Transverse colon (tissue), 4 donors: ENCODE measurements at regions not wholly inside any gene's neighbourhood (a gene's known extent, or its start where the extent isn't known, plus 50 kb on each side); places are given as distances from the start of the nearest gene placed in this dataset.

Experiments
- DNase-seq: peaks from one replicate; pipeline ENCODE4 v3.0.0-alpha.2; 2019
- H3K27ac ChIP-seq, 4 donors: fragments of 200-600 bp; sonication (generic); 2 replicates each; pipeline ENCODE4 v1.5.1; 2016 to 2018; ENCODE audit warnings: inconsistent platforms in 4 of 4
- H3K27me3 ChIP-seq: fragments of 200-600 bp; sonication (generic); 2 replicates; pipeline ENCODE4 v1.5.1; 2017; ENCODE audit warnings: inconsistent platforms
- H3K36me3 ChIP-seq, 4 donors: fragments of 200-600 bp; sonication (generic); 2 replicates each; pipeline ENCODE4 v1.5.1; 2017 to 2019; ENCODE audit warnings: inconsistent platforms in 4 of 4
- H3K4me1 ChIP-seq, 4 donors: fragments of 200-600 bp; sonication (generic); 2 replicates each; pipeline ENCODE4 v1.5.1; 2017 to 2020; ENCODE audit warnings: inconsistent platforms in 4 of 4
- H3K4me3 ChIP-seq, 4 donors: fragments of 200-600 bp; sonication (generic); 1 replicate in 1 of 4; 2 replicates in 3 of 4; pipeline versions ENCODE4 v1.5.1 to v1.6.1; 2017 to 2019; ENCODE audit warnings: inconsistent platforms in 4 of 4
- H3K9me3 ChIP-seq, 2 donors: fragments of 200-600 bp; sonication (generic); 2 replicates each; pipeline ENCODE4 v1.5.1; 2017 to 2019; ENCODE audit warnings: inconsistent platforms in 2 of 2
- EP300 ChIP-seq: sonication (generic); formaldehyde crosslinking; IDR thresholded peaks from one replicate; pipeline ENCODE4 v1.6.1; 2017; ENCODE audit warnings: antibody characterized with exemption, low read depth
- POLR2A ChIP-seq: fragments of 450-650 bp; IDR thresholded peaks from one replicate; pipeline ENCODE4 v1.6.1; 2016; ENCODE audit warnings: antibody characterized with exemption, mild to moderate bottlenecking, moderate library complexity
- POLR2AphosphoS5 ChIP-seq, 3 donors: sonication (generic); formaldehyde crosslinking; IDR thresholded peaks; one replicate each; pipeline ENCODE4 v1.6.1; 2016; ENCODE audit warnings: antibody characterized with exemption in 3 of 3
- WGBS, 2 donors: methylation state at CpG; one replicate each; pipeline ENCODE4 v1.1.5; 2018; ENCODE audit warnings: low coverage in 1 of 2; 5-methylcytosine and 5-hydroxymethylcytosine counted together
- in situ Hi-C, 4 donors: fragments of 200-750 bp; cut with MboI; loops; one replicate each; pipeline versions ENCODE4 v1.15.0 to v1.15.1; 2017; ENCODE audit warnings: low sequenced_read_pairs in 3 of 4, low pct_ligation_motif_present in 1 of 4, low pct_unique_long_range_greater_than_20kb in 1 of 4
- intact Hi-C: fragments of 100-400 bp; cut with DNase I; formaldehyde crosslinking; loops from one replicate; pipeline ENCODE4 v1.15.1; 2023; ENCODE audit warnings: low total_unique reads
- TF ChIP-seq, protein P1 (sequence below), 5 experiments: fragments of 200-600 bp in 3 of 5; fragments of 450-650 bp in 2 of 5; sonication (generic) in 3 of 5; IDR thresholded peaks; 1 replicate in 2 of 5; 2 replicates in 3 of 5; pipeline ENCODE4 v1.5.1; 2016 to 2017; ENCODE audit warnings: antibody characterized with exemption in 5 of 5, inconsistent platforms in 3 of 5, mild to moderate bottlenecking in 2 of 5, moderate library complexity in 1 of 5

DNA sequence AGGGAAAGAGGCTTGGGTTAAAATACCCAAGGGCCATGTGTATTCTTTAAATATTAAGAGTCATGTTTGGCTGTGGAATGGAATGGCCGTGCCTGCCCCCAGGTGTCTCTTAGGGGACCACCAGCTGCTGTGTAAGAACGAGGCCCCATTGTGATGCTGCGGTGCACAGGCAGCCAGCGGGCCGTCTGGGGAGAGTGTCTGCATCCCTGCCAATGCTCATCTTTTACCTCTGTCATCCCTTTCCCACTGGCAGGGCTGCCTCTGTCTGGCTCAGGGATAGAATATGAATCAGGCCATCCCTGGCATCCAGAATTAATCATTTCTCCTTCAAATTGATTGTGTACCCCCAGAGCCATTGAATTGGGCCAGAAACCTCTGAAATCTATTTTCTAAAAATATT is 137.8 kb upstream of the GALNT17 start:
- H3K36me3 ChIP-seq: no peaks in the 10 kb centered on the region
- no peak overlapping the region for H3K4me3 ChIP-seq
- no peaks in the 10 kb centered on the region for H3K27me3 ChIP-seq
- no peak overlapping the region for H3K27ac ChIP-seq
- no peaks in the 10 kb centered on the region for H3K4me1 ChIP-seq
- in situ Hi-C loops: no loop called here
- TF ChIP-seq EP300 (no peak), POLR2AphosphoS5 (IDR thresholded peaks at IDR 0.05) (no peak), POLR2A (no peak)
- TF ChIP-seq, protein P1, sequence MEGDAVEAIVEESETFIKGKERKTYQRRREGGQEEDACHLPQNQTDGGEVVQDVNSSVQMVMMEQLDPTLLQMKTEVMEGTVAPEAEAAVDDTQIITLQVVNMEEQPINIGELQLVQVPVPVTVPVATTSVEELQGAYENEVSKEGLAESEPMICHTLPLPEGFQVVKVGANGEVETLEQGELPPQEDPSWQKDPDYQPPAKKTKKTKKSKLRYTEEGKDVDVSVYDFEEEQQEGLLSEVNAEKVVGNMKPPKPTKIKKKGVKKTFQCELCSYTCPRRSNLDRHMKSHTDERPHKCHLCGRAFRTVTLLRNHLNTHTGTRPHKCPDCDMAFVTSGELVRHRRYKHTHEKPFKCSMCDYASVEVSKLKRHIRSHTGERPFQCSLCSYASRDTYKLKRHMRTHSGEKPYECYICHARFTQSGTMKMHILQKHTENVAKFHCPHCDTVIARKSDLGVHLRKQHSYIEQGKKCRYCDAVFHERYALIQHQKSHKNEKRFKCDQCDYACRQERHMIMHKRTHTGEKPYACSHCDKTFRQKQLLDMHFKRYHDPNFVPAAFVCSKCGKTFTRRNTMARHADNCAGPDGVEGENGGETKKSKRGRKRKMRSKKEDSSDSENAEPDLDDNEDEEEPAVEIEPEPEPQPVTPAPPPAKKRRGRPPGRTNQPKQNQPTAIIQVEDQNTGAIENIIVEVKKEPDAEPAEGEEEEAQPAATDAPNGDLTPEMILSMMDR (IDR thresholded peaks at IDR 0.05): no peak
- intact Hi-C loops: no loop called here
- 72% methylated on average over 5 of the region's 5 CpGs; no CpG with 5 or more reads in 1 of the 2 donors for WGBS, 2 donors
- DNase-seq: no peak
- H3K9me3 ChIP-seq: no peaks in the 10 kb centered on the region

DNA sequence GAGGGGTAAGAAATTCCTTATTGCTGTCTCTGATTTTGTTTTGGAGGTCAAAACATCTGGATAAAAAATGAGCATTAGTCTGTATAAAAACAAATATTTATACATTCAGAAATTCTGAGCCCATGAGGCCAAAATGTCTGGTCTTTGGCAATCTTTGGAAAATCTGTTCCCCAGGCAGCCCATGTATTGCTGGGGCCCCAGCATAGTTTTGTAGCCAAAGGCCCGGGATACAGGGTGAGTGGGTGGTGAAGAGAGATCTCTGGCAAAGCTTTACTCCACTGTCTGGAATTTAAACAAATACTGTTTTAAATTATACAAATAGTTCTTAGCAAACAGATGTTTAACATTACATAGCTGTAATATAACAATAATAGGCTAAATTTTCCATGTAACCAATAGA is 134.7 kb upstream of the GALNT17 start:
- DNase-seq: no peak

DNA sequence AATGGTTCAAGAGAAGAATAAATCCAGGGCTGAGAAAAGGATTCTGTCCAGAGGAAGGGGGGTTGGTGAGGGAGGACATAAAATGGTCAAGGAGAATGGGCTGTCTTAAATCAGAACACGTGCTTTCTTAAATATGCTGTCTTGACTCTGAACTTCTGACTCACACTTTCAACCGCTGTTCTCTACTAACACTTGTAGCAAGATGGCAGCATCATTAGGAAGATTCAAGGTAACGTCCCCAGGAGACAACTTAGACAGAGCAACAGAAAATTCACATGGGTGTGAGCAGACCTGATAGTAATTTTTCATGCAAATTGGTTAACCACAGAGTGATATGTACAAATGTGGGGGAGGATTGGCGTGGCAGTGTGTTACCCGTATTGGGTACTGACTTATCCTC is 126.8 kb upstream of the GALNT17 start:
- in situ Hi-C loops: no loop called here
- no peaks in the 10 kb centered on the region for H3K36me3 ChIP-seq
- DNase-seq: no peak
- WGBS, 2 donors: 66% methylated on average over 4 to 5 of the region's 5 CpGs
- H3K9me3 ChIP-seq: peaks cover 0 to 5% of the 10 kb centered on the region in 2 donors
- intact Hi-C loops: no loop called here
- no peaks in the 10 kb centered on the region for H3K27me3 ChIP-seq
- H3K4me1 ChIP-seq: no peaks in the 10 kb centered on the region
- no peak overlapping the region for H3K4me3 ChIP-seq
- H3K27ac ChIP-seq: no peak overlapping the region
- TF ChIP-seq POLR2AphosphoS5 (IDR thresholded peaks at IDR 0.05) (no peak), EP300 (no peak), POLR2A (no peak)
- TF ChIP-seq, protein P1 (IDR thresholded peaks at IDR 0.05): no peak

More for the DNA sequence above, 134.7 kb upstream of the GALNT17 start:
- no peaks in the 10 kb centered on the region for H3K27me3 ChIP-seq
- intact Hi-C loops (no loop called here), in situ Hi-C loops (no loop called here)
- H3K36me3 ChIP-seq: no peaks in the 10 kb centered on the region
- no peaks in the 10 kb centered on the region for H3K4me1 ChIP-seq
- H3K9me3 ChIP-seq: peaks cover 0 to 5% of the 10 kb centered on the region in 2 donors
- TF ChIP-seq POLR2A (no peak), EP300 (no peak), POLR2AphosphoS5 (IDR thresholded peaks at IDR 0.05) (no peak)
- TF ChIP-seq, protein P1 (IDR thresholded peaks at IDR 0.05): no peak
- no peak overlapping the region for H3K4me3 ChIP-seq
- no peak overlapping the region for H3K27ac ChIP-seq
- WGBS, 2 donors: 46% methylated on average over 1 of the region's 1 CpG; no CpG with 5 or more reads in 1 of the 2 donors

DNA sequence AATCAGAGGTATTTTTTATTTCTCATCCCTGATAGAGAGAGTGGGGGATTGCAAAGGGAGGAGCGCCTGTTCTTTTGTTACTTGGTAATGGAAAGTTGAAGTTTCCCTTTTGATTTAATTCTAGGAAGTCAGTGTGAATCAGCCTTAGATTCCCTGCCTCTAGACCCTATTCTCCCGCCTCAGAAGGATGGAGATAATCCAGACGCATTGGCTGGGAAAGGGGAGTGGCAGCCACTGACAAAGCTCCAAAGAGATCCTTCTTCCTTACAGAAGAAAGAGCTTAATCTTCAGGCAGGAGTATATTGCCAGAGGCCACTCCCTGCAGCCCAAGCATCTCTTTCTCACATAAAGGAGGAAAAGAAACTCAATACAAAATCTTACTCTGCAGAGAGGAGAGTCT is 122.3 kb upstream of the GALNT17 start:
- no peak for TF ChIP-seq POLR2A
- no peak for TF ChIP-seq POLR2AphosphoS5 (IDR thresholded peaks at IDR 0.05)
- TF ChIP-seq EP300: no peak
- TF ChIP-seq, protein P1 (IDR thresholded peaks at IDR 0.05): no peak
- H3K27ac ChIP-seq: no peak overlapping the region
- no peaks in the 10 kb centered on the region for H3K4me1 ChIP-seq
- intact Hi-C loops (no loop called here), in situ Hi-C loops (no loop called here)
- H3K27me3 ChIP-seq: no peaks in the 10 kb centered on the region
- no peaks in the 10 kb centered on the region for H3K36me3 ChIP-seq
- 64 to 80% methylated on average over 1 to 3 of the region's 3 CpGs for WGBS, 2 donors
- H3K4me3 ChIP-seq: no peak overlapping the region
- H3K9me3 ChIP-seq: no peaks in the 10 kb centered on the region
- no peak for DNase-seq
